SIG-M5 treated with dmso at 0.1 percent for 504 hours (cell line): ENCODE measurements at regions not wholly inside any gene's neighbourhood (a gene's known extent, or its start where the extent isn't known, plus 50 kb on each side); places are given as distances from the start of the nearest gene placed in this dataset.

Source experiments
- DNase-seq: peaks from one replicate; lab custom pipeline; 2025; ENCODE audit not compliant: unreplicated experiment; lab: John Stamatoyannopoulos, UW

DNA sequence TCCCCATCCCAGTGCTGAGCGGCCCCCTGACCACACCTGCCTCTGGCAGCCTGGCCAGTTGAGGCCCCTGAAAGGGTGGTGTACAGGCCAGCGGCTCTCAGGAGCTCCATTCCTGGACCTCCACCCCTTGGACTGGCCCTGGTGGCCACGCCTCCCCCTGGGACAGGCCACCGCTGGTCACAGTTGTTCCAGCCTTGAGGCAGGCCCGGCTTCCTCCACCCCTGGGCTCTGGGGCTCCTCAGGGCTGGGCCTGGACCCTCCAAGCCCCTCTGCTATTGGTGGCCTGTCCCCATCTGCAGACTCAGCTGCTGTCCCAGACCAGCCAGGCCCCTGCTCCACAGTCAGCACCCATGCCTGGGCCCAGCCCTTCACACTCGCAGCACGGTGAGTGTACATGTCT, 93.2 kb upstream of the NKX1-1 start:
- no peak for DNase-seq

GRCh38 chr4:1497189-1497801, 91.1 kb upstream of the NKX1-1 start:
- no peak for DNase-seq

GRCh38 chr4:1496116-1496642, 89.9 kb upstream of the NKX1-1 start:
- DNase-seq: no peak

- DNase-seq: no peak
These were observed 89.3 kb upstream of the NKX1-1 start for GRCh38 chr4:1495416-1496115.

GRCh38 chr4:1494416-1495315, 88.4 kb upstream of the NKX1-1 start:
- DNase-seq: no peak

- DNase-seq: no peak
These were observed 87.5 kb upstream of the NKX1-1 start for GRCh38 chr4:1493540-1494287.

- no peak for DNase-seq
These were observed 86.7 kb upstream of the NKX1-1 start for GRCh38 chr4:1492651-1493539.

DNA sequence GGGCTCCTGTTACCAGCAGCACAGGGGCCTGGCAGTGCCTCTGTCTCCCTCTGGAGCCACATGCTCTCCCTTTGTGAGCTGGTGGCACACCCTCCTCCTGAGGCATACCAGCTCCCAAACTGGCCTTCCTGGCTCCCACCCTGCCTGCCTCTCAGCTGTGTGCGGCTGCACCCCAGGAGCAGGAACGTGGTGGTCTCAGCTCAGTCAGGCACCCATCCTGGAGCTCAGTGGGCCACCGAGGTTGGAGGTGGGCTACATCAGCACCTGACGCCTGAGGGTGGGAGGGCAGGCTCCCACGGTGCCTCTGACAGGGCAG, 85.9 kb upstream of the NKX1-1 start:
- no peak for DNase-seq

GRCh38 chr4:1491328-1492141, 85.3 kb upstream of the NKX1-1 start:
- no peak for DNase-seq

DNA sequence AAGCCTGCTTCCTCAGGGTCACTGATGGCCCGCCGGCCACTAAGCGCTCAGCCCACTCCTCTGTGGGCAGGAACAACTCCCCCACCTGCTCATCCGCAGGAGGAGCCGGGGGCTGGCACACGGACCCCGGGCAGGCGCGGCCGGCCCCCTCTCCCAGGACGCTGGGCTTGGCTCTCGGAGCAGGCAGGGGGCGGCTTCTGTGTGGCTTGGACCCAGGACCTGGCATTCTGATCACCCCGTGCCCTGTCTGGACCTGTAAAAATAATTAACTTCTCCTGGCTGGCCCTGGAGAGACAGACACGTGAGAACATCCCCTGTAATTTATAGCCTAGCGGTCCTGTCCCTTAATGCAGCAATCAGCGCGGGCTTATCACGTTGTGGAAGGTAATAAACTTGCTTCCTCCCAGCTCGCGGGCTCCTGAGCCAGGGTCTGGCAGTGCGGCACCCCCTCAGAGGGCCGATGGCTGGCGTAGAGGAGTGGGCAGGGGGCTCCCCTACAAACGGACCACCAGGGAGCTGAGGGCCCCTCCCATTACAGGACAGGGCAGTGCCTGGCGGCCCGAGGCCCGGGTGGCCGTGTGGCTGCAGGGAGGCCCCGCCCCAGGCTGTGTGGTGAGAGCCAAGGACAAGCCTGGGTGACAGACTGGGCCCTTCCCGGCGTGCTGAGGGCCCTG, 84.5 kb upstream of the NKX1-1 start:
- no peak for DNase-seq

DNA sequence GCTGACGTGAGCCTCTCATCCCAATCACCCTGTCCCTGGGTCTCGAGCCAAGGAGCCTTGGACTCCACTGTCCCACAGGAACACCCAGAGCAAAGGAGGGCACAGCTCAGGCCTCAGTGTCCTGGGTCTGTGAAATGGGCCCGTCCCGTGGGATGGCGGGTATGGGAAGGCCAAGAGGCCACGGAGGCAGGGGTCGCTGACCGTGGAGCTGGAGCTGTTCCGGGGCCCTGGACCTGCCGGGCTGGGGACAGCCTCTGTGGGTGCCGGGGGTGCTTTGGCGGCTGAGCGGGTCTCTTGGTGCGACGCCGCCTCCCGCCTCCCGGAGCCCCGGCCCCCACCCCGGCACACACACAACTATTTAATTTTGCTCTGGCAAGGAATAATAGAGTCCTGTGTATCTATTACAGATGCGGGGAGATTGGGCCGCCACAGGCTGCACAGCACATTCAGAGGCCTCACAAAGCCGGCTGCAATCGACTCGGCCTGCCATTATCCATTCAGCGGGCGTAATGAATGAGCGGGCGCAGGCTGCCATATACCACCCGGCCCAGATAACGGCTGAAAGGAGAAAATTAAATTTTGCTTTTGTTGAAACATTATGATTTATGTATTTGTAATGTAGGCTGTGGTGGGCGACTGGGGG, 83.9 kb upstream of the NKX1-1 start:
- DNase-seq: no peak

DNA sequence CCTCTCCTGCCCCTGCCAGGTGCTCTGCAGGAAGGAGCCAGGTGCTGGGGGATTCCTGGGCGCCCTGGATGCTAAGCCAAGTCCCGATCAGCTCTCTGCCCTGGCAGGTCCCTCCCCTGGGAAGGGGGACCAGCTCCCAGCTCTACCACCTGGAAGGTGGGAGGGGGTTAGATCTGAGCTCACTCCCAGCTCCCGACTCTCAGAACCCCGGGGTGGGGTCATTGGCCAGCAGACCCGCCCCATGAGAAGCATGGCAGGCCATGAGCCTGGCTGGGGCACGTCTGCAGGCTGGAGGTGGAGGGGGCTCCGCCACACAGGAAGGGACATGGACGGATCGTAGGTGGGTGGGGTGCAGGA, 83.4 kb upstream of the NKX1-1 start:
- DNase-seq: no peak

- DNase-seq: no peak
These were observed 82.8 kb upstream of the NKX1-1 start for GRCh38 chr4:1488831-1489638.

DNA sequence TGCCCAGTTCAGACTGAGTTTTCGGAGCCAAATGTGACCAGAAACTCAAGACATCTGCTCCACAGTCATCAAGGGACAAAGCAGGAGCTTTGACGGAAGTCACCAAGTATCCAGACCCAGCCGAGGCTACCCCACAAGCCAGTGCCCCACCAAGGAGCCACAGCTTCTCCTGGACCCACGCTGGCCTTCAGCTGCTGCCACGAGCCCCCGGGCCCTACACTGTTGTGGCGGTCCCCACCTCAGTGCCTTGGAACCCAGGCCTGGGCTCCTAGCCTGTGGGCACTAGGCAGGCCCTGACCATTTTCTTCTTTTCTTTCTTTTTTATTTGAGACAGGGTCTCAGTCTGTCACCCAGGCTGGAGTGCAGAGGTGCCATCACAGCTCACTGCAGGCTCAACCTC, 82.1 kb upstream of the NKX1-1 start:
- no peak for DNase-seq

DNA sequence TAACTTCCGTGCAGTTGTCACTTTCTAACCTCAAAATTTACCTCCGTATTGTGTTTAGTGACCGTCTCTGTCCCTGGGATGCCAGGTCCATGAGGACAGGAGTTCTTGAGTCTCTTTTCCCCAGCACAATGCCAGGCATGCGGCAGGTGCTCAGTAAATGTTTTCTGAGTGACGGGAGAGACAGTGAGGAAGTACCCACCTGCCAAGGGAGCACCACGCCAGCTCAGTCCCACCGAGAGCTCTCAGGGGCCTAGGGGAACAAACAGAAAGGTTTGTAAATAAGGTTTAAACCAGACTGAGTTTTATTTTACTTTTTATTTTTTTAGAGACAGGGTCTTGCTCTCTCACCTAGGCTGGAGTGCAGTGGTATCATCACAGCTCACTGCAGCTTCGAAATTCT, 81.5 kb upstream of the NKX1-1 start:
- DNase-seq: no peak

DNA sequence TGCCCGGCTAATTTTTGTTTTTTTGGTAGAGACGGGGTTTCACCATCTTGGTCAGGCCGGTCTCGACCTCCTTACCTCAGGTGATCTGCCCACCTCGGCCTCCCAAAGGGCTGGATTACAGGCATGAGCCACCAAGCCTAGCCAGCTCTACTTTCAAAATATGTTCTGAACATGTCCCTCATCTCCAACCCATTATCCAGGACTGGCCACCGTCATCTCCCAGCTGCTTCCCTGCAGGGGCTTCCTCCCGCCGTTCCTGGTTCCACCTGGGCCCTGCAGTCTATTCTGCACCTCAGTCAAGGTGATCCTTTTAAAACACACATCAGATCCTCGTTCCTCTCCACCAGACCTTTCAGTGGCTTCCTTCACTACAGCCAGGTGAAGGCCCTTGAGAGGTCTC, 80.9 kb upstream of the NKX1-1 start:
- DNase-seq: no peak

DNA sequence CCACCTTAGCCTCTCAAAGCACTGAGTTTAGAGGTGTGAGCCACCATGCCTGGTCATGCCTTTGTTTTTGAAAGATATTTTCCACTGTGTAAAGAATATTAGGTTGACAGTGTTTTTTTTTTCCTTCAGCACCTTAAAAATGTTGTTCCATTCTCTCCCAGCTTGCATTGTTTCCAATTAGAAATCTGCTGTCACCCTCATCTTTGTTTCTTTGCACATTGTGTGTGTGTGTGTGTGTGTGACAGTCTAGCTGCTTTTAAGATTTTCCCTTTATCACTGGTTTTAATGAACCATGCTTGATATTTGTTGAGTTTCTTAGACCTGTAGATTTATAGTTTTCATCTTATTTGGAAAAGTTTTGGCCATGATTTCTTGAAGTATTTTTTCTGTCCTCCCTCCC, 79.0 kb upstream of the NKX1-1 start:
- no peak for DNase-seq

DNA sequence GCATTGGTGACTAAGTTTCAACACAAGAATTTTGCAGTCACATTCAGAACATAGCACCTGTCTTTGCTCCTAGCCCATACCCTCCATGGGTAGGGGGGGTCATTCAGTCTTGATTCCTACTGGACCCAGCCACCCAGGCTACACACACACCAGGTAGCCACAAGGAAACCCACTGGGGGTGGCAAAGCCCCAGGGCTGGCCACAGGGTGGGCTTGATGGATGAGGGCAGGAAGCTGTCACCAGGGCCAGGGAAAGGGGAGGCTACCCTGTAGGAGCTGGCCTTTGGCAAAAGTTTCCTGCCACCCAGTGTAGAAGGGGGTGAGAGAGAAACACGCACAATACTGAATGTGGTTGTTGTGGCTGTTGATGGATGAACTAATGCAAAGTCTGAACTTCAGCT, 74.5 kb upstream of the NKX1-1 start:
- no peak for DNase-seq
